Breast epithelium (tissue), 3 donors: ENCODE measurements at regions not wholly inside any gene's neighbourhood (a gene's known extent, or its start where the extent isn't known, plus 50 kb on each side); places are given as distances from the start of the nearest gene placed in this dataset.
"Not testable (repeated sequence)": the region's sequence is repeated elsewhere in the genome, so short reads cannot be mapped to it uniquely, and the experiment has no call there.

Source experiments
- POLR2AphosphoS5 ChIP-seq, 3 donors: sonication (generic); formaldehyde crosslinking; IDR thresholded peaks; one replicate each; pipeline ENCODE4 v1.6.1; 2017; ENCODE audit warnings: antibody characterized with exemption in 3 of 3
- TF ChIP-seq, protein P1 (sequence below), 3 donors: fragments of 450-650 bp; IDR thresholded peaks; one replicate each; pipeline ENCODE4 v1.5.1; 2016 to 2017; ENCODE audit warnings: antibody characterized with exemption in 3 of 3, mild to moderate bottlenecking in 3 of 3, moderate library complexity in 3 of 3

DNA sequence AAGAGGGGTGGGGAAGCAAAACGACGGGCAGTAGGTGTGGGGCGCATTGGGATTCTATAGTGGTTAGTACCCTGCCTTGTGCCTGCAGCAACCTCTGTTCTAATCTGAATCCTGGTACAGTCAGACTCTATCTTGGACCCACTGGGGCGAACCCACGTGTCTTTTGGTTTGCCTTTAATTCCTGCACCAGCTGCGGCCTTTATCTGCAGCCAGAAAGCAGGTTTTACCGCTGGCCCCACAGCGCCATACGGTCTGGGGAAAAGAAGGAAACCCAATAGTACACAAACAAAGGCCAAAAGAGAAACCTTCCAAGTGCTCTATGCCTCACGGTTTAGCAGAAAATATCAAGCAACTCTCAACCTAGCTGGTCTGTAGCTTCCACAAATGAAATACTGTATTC lies 118.2 kb downstream of the PPIAL4A start:
- not testable (repeated sequence) for TF ChIP-seq POLR2AphosphoS5 (IDR thresholded peaks at IDR 0.05)
- TF ChIP-seq, protein P1, sequence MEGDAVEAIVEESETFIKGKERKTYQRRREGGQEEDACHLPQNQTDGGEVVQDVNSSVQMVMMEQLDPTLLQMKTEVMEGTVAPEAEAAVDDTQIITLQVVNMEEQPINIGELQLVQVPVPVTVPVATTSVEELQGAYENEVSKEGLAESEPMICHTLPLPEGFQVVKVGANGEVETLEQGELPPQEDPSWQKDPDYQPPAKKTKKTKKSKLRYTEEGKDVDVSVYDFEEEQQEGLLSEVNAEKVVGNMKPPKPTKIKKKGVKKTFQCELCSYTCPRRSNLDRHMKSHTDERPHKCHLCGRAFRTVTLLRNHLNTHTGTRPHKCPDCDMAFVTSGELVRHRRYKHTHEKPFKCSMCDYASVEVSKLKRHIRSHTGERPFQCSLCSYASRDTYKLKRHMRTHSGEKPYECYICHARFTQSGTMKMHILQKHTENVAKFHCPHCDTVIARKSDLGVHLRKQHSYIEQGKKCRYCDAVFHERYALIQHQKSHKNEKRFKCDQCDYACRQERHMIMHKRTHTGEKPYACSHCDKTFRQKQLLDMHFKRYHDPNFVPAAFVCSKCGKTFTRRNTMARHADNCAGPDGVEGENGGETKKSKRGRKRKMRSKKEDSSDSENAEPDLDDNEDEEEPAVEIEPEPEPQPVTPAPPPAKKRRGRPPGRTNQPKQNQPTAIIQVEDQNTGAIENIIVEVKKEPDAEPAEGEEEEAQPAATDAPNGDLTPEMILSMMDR (IDR thresholded peaks at IDR 0.05): not testable (repeated sequence)
